Panc1 (cell line): ENCODE measurements at regions not wholly inside any gene's neighbourhood (a gene's known extent, or its start where the extent isn't known, plus 50 kb on each side); places are given as distances from the start of the nearest gene placed in this dataset.

Experiments
- ATAC-seq: fragments of 200-7000 bp; cut with Tn5 transposase; 2 replicates; pipeline ENCODE4 v1.9.1; 2020; ENCODE audit warnings: mild to moderate bottlenecking, moderate library complexity
- BruUV-seq: library from RNA; stranded (reverse); fragments of 400-500 nt; replicated peaks from 2 replicates; lab custom pipeline; 2021; lab: Mats Ljungman, UMichigan
- CTCF ChIA-PET: fragments of 300-600 bp; sonication (Branson Sonifier 250); formaldehyde crosslinking; loops from one replicate; lab custom pipeline; 2022; ENCODE audit warnings: antibody characterized with exemption; lab: Charles Lee
- POLR2A ChIA-PET: fragments of 300-600 bp; sonication (Branson Sonifier 250); formaldehyde crosslinking; loops from one replicate; lab custom pipeline; 2022; ENCODE audit warnings: antibody characterized with exemption; lab: Charles Lee
- DNase-seq: peaks from one replicate; pipeline ENCODE4 v3.0.0-alpha.2; 2010; ENCODE audit warnings: low read depth, low spot score
- H3K27ac ChIP-seq: 2 replicates; pipeline ENCODE4 v1.5.1; 2011; ENCODE audit warnings: mild to moderate bottlenecking, low read length, inconsistent platforms
- H3K27me3 ChIP-seq: fragments of 200-500 bp; sonication (Bioruptor generic); 2 replicates; pipeline ENCODE4 v1.6.0; 2014; ENCODE audit warnings: low read length, inconsistent platforms; ENCODE audit not compliant: control insufficient read depth, insufficient read depth
- H3K36me3 ChIP-seq: fragments of 200-500 bp; sonication (Bioruptor generic); 2 replicates; pipeline ENCODE4 v1.5.1; 2014; ENCODE audit warnings: inconsistent platforms, mild to moderate bottlenecking, low read length, moderate library complexity; ENCODE audit not compliant: control insufficient read depth, insufficient read depth
- H3K4me1 ChIP-seq: 2 replicates; pipeline ENCODE4 v1.5.1; 2011; ENCODE audit warnings: inconsistent platforms, mild to moderate bottlenecking, low read length, moderate library complexity; ENCODE audit not compliant: control insufficient read depth, insufficient read depth
- H3K4me3 ChIP-seq, 2 experiments: 2 replicates each; pipeline ENCODE4 v1.5.1; 2011 to 2012; ENCODE audit warnings: low read depth in 2 of 2, low read length in 2 of 2, mild to moderate bottlenecking in 2 of 2, inconsistent platforms in 1 of 2, moderate library complexity in 1 of 2
- H3K9me3 ChIP-seq: fragments of 200-500 bp; sonication (Bioruptor generic); 2 replicates; pipeline ENCODE4 v1.5.1; 2014; ENCODE audit warnings: low read depth, mild to moderate bottlenecking, inconsistent platforms, low read length, moderate library complexity; ENCODE audit not compliant: control insufficient read depth, insufficient read depth
- CTCF ChIP-seq: fragments of 450-650 bp; IDR thresholded peaks from 2 replicates; pipeline ENCODE4 v1.5.1; 2017; ENCODE audit warnings: mild to moderate bottlenecking
- POLR2AphosphoS5 ChIP-seq: IDR thresholded peaks from 2 replicates; pipeline ENCODE4 v1.6.1; 2012; ENCODE audit warnings: mild to moderate bottlenecking, low read depth, low read length, moderate library complexity
- REST ChIP-seq, 2 experiments: IDR thresholded peaks; 2 replicates each; pipeline ENCODE4 v1.6.1; 2011 to 2012; ENCODE audit warnings: low read depth in 2 of 2, control low read depth in 1 of 2, low read length in 1 of 2, mild to moderate bottlenecking in 1 of 2, moderate library complexity in 1 of 2; ENCODE audit not compliant: insufficient read depth in 1 of 2
- SIN3A ChIP-seq: IDR thresholded peaks from 2 replicates; pipeline ENCODE4 v1.6.1; 2012; ENCODE audit warnings: low read depth, mild to moderate bottlenecking, low read length, moderate library complexity, borderline replicate concordance; ENCODE audit not compliant: insufficient read depth
- TCF7L2 ChIP-seq: IDR thresholded peaks from 2 replicates; pipeline ENCODE4 v1.6.1; 2011; ENCODE audit warnings: mild to moderate bottlenecking, low read depth, low read length, inconsistent platforms
- in situ Hi-C: cut with HindIII; loops from 2 replicates; pipeline ENCODE4 v1.10.0; 2016; ENCODE audit warnings: low sequenced_read_pairs, low pct_unique_long_range_greater_than_20kb
- intact Hi-C: fragments of 100-400 bp; cut with micrococcal nuclease; formaldehyde crosslinking; loops from one replicate; pipeline ENCODE4 v1.10.0; 2022; ENCODE audit not compliant: unreplicated experiment

- no TSS peak for BruUV-seq
- ATAC-seq (no peak), DNase-seq (no peak)
- no peaks in the 10 kb centered on the region for H3K36me3 ChIP-seq
- in situ Hi-C loops = no loop called here
- H3K9me3 ChIP-seq = no peaks in the 10 kb centered on the region
- intact Hi-C loops = no loop called here
- CTCF ChIA-PET = no interaction called here
- POLR2A ChIA-PET = no interaction called here
- no peaks in the 10 kb centered on the region for H3K27me3 ChIP-seq
- no peak overlapping the region for H3K4me3 ChIP-seq
- H3K4me1 ChIP-seq = no peaks in the 10 kb centered on the region
- H3K27ac ChIP-seq = no peak overlapping the region
- TF ChIP-seq CTCF (no peak), TCF7L2 (no peak), POLR2AphosphoS5 (no peak), REST (IDR thresholded peaks at IDR 0.05; ENCODE audit: insufficient read depth in 1 of 2, low read depth in 2 of 2, low read length in 1 of 2) (no peak), SIN3A (no peak)
Observed at GRCh38 chr6:91352878-91353277, 766.0 kb upstream of the MAP3K7 start.

DNA sequence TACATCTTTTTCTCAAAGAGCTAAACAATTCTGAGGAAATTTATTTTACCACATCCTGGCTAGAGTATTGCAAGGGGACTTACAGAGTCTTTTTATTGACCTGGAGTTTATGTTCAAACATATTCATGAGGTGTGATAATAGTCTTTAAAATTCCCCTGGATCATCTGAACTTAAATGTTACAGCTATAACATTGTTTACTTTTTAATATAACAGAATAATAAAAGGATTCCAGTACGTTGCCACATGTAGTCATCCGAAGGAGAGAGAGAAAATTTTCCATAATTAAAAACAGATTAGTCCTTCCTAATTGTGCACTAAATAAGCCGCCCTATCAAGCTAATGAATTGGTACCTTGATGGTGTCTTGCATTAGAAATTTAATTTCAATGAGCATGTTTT lies 765.4 kb upstream of the MAP3K7 start:
- no peaks in the 10 kb centered on the region for H3K27me3 ChIP-seq
- no peak overlapping the region for H3K4me3 ChIP-seq
- ChIA-PET CTCF (no interaction called here), POLR2A (no interaction called here)
- ATAC-seq (no peak), DNase-seq (no peak)
- no TSS peak for BruUV-seq
- intact Hi-C loops (no loop called here), in situ Hi-C loops (no loop called here)
- TF ChIP-seq CTCF (no peak), POLR2AphosphoS5 (no peak), TCF7L2 (no peak), SIN3A (no peak), REST (IDR thresholded peaks at IDR 0.05; ENCODE audit: insufficient read depth in 1 of 2, low read depth in 2 of 2, low read length in 1 of 2) (no peak)
- H3K36me3 ChIP-seq = no peaks in the 10 kb centered on the region
- H3K4me1 ChIP-seq = no peaks in the 10 kb centered on the region
- H3K27ac ChIP-seq = no peak overlapping the region
- no peaks in the 10 kb centered on the region for H3K9me3 ChIP-seq
